GM19035 (cell line): ENCODE measurements at regions not wholly inside any gene's neighbourhood (a gene's known extent, or its start where the extent isn't known, plus 50 kb on each side); places are given as distances from the start of the nearest gene placed in this dataset.

Experiments used
- ATAC-seq: cut with Tn5 transposase; IDR thresholded peaks from one replicate; pipeline ENCODE4 v1.9.1; 2021; ENCODE audit not compliant: unreplicated experiment

DNA sequence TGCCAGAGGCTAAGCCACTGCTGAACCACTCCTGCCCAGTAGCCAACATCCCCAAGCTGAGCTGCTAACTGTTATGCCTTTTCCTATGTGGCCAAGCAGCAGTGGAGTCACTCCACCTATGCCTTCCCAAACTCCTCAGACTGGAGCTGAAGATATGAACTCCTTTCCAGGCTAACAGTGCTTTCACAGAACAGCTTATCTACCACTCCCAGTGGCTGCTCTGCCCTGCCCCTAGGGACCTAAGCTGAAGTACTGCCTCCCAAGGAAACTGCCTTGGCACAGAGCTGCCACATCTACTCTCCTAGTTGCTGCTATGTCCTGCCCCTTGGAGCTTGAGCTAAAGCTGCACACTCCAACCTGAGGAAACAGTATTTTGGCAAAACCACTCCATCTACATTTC is 275.9 kb downstream of the RBM43 start:
- no peak for ATAC-seq

DNA sequence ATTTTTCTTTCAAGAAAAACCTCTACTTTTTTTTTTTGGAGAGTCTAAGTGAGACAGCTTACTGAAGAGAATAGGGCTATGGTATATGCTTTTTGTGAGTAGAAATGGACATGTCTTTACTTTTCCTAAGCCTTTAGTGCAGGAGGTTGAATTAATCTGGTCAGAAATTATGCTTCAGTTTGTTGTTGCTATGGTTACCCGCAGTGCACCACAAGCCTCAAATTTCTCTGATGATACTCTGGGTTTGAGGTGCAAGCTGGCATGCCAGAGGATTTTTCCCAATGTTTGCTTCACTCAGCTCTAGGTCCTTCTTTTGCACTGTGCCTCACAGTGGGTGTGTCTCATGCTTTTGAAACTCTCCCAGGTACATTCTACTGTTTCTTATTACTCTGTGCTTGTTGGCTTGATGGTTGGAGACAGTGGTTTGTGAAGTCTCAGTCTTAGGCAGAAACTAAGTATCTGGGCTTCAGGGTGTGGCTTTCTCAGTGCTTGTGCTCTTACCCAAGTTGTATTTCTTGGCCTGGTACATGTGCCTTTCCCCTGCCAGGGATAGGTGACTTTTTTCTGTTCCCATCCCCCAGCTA is 278.3 kb downstream of the RBM43 start:
- no peak for ATAC-seq

DNA sequence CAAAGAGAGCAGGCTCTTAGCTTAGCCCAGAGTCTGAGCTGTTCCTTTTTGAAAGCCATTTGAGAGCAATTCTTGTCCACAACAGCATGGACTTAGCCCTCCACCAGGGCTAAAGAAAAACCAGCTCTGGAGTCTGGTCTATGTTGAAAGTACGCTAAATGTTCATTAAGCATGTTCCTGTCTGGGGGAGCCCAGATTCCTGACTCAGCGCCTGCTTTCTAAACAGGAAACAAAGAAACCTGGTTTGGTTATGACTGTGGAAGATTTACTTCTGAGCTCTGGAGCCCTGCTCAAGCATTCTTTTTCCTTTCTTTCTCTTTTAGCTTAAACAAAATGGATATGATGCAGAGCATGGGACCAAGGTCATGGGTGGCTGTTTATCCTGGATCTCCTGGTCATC is 279.8 kb downstream of the RBM43 start:
- ATAC-seq = no peak

DNA sequence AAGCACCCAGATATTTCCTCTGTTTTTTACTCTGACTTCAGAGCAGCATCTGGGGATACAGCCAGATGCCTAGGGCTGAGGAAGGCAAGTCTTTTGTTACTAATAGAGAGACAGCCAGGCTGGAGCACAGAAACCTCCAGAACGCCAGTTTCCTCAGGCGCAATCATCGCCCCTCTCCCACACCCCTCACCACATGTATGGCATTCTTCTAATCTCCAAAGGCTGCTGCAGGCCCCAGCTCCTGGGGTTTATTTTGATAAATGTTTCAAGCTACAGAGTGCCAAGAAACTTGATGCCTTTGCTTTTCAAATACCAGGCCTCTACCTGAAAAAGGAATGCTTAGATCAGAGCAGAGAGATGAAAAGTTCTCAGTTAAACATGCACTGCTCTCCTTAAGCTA is 283.6 kb downstream of the RBM43 start:
- ATAC-seq = no peak

DNA sequence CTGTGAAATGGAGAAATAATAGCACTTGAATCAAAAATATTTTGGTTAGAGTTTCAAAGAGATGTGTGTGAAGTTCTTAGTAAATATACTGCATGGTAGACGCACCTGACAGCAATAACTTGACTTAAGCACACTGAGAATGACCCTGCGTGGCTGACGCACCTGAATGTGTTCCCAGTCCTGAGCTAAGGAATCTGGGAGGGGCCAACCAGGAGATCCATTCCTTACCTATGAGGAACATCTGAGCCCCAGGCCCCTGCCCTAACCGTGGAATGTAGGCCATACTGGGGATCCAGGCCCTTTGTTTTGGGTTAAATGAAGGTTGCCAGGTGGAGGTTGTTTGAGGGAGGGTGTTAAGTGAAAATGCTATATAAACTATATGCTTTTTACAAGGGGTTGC is 284.4 kb downstream of the RBM43 start:
- no peak for ATAC-seq

DNA sequence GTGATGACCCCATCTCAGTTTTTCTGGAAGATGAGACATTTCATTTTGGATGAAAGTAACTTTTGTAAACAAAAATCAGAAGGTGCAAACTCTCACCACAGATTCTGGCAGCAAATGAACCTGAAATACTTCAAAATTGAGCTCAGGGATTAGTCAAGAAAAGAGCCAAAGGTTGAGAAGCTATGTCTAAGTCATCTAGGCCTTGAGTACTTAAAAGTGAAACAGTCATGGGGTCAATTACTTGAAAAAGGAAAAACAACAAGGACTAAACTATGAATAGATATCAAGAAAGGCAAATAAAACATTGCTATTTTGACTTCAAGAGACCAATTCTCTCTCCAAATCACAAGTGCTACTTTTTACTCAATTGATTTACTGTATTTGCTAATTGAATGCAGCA is 285.1 kb downstream of the RBM43 start:
- ATAC-seq = no peak

DNA sequence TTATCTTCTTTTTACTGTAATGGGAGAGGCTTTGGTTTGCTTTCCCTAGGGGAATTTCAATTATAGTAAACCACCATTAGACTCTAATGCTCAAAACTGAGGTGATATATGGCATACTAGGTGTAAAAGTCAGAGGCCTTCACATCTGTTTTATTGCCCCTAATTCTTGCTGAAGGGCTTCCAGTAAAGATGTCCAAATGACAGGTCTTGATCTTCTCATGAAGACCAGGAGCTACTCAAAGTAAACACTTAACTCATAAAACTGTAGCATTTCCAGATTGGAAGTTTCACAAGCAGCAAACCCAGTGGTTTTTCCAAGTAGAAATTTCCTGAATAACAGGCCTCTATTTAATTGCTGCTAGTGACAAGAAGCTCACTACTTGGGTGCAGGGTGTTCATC is 286.8 kb downstream of the RBM43 start:
- no peak for ATAC-seq

DNA sequence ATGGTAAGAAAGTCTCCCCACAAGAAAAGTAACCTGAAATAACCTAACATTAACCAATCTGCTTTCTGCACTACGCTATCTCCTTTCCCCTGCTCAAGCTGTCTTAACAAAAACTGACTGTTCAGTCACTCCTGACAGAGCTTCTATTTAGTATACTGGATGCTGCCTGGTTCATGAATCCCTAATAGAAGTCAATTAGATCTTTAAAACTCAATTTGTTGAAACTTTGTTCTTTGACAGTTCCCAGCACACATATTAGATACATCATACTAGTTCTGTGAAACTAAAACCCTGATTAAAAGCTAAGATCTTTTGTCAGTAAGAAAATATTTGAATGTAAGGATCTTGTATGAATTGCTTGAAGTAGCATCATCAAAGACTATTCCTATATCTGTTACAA is 287.4 kb downstream of the RBM43 start:
- no peak for ATAC-seq

DNA sequence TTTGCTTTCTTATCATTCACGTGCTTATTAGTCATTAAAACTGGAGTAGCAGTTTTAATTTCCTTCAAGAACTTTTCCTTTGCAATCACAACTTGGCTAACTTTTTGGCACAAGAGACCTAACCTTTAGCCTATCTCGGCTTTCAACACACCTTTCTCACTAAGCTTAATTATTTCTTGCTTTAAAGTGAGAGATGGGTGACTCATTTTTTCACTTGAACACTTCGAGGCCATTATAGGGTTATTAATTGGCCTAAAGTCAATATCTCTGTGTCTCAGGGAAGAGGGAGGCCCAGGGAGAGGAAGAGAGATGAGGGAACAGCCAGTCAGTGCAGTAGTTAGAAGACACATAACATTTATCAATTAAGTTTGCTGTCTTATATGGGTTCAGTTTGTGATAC is 289.8 kb downstream of the RBM43 start:
- ATAC-seq = no peak

DNA sequence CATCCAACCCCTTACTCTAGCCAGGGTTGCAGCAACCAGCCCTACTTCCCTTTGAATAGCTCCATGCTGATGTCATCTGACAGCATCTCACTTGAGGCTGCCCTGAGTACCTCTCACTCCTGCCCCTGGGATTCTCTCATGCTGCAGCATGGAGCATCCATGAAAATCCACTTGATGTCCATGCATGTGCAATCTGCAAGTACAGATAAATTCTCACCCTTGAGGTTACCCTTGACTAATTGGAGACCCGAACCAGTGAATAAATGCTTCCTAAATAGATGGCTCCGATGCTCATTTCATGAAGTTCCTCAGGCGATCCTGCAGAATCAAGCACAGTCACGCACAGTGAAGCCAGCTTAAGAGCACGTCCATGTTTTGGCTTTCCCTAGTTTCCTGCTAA is 298.3 kb downstream of the RBM43 start:
- ATAC-seq = no peak

DNA sequence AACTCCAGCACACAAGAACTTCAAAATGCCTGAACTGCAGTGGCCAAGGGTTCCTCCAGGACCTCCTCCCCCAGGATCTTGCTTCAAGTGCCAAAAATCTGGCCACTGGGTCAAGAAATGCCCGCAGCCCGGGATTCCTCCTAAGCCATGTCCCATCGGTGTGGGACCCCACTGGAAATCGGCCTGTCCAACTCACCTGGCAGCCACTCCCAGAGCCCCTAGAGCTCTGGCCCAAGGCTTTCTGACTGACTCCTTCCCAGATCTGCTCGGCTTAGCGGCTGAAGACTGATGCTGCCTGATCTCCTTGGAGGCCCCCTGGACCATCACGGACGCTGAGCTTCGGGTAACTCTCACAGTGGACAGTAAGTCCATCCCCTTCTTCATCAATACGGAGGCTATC is 306.4 kb downstream of the RBM43 start:
- ATAC-seq = no peak

DNA sequence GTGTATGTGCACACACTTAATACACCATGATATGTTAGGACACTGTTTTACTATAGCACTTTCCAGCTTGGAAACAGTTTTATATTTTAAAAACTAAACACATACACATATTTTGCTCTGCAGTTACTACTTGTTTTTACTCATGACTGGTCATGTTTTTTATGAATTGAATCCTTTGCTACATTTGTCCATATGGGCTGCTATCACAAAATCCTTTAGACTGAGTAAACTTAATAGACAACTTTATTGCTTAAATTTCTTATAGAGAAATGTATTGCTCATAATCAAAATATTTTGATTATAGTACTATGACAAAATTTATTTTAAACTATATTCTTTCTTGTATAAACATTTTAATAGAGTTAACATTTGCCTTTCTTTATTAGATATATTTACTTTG is 314.8 kb downstream of the RBM43 start:
- ATAC-seq = no peak

DNA sequence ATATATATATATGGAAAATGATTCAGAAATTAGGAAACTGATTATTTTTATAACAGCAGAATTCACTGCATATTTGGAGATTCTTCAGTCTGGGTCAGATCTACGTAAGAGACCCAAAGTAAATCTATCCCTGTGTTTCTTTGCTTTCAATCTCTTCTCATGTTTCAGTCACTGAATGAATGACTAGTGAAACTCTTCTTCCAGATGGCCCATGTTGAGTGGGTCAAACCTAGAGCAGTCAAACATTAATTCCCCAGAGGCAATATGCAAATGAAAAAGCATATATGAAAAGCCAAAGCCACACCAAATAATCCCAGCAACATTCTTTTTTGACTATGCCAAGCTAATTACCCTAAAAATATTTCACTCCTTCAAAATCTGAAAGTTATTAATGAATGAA is 317.3 kb downstream of the RBM43 start:
- ATAC-seq = no peak

DNA sequence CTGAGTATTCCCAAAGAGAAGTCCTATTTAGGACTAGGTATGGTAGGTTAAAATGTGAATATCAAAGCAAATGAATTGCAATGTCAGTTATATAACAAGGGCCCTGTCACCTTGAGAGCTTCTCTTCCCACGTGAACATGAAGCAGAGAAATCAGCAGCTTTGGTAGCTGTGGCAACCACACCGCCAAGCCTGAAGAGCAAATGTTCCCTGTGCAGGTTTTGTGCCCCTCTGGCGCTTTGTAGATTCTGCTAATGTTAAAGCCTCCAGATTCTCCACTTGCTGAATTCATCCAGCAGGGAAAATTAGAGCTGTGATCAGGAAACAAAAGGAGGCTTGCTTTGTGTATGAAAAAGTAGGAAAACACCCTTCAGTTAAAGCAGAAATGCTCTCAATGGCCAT is 322.6 kb downstream of the RBM43 start:
- ATAC-seq = no peak

DNA sequence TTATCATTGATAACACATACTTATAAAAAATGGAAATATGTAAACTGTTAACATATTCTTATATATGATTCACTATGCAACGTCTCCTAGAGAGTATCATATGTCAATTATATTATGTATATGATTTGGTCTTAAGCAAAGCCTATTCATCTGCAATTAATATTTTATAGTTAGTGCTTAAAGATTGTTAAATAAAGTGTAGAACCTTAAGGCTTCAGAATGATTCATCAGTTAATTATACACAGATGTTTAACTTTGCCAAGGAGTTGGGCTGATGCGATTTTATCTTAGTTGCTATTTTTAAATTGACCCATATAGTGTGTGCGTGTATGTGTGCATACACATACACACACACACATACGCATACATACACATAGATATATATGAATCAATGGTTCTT is 323.1 kb downstream of the RBM43 start:
- no peak for ATAC-seq

DNA sequence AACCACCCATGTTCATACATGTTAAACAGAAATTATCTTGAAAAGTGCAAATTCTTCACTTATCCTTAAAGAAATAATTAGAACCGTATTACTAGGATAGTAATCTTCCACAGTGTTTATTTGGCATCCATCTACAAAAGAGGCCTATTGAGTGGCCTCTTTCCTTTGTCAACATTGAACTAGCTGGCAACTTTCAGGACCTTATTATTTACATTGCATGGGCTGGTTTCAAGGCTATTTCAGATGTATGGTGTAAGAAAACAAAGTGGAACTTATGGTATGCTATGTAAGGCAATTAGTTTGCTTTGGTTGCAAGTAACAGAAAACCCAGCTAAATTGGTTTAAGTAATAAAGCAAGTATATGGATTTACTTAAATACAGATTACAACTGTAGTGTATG is 324.6 kb downstream of the RBM43 start:
- ATAC-seq = no peak

DNA sequence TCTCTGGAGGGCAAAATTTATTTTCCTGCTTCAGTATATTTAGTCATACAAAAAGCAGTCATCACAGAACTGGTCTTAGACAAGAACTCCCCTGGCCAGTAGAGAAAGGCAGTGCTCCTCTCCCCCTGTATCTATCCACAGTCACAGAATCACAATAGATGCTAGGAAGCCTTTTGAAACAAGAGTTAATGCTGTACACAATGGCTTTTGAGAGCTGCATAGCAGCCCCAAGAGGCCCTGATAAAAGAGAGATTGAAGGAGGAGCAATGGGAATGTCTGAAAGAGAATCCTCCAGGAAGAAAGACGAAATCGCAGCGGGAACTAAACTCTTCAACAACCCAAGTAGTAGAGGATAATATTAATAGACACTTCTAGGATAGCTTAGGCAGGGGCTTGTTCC is 330.2 kb downstream of the RBM43 start:
- ATAC-seq = no peak

DNA sequence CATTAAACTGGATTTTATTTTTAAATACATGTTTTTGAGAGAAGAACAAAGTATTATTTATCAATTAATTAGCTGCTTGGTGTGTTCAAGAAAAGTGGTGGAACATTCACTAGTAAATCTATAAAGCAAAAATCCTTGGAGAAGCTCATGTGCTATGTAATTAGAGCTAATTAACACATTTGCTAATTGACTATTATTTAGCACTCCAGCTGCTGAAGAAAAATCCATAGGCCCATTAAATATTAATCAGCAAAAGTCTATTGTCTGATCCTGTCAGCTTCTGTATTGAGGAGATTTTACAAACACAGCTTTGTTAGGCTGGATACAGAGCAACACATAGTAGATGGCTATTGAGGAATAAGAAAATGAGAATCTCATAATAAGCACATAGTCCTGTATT is 336.1 kb downstream of the RBM43 start:
- no peak for ATAC-seq

DNA sequence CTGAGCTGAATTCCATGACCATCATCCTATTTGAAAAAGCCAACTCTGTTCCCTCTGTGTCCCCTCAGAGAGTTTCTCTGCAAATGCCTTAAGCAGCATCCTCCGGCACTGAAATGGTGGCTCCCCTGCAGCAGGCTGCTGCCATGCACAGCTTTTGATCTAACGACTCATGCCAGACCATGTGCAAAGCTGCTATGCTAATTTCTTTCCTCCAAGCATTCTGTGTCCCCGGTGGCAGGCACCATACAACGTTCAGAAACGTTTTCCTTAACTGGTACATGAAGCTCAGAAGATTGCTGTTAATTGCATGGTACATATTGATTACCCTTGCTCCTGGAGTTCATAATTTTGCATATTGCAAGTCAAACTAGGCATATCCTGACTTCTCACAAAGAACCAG is 336.8 kb downstream of the RBM43 start:
- no peak for ATAC-seq

DNA sequence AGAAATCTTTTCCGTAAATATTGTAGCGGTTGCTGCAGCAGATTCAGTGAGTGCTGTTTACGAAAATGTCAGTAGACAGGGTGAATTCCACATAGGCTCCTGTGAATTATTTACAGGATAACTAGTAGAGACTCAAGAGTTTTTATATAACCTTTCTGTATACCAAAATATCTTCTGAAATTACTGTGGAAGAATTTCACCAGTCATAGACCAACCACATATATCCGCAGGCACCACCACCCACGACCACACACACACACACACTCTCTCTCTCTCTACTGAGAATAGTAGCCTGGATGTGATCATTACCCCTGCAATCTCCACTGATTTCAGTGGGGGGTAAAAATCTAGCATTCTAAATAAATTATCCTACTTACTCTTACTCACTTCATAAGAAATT is 341.8 kb downstream of the RBM43 start:
- no peak for ATAC-seq

DNA sequence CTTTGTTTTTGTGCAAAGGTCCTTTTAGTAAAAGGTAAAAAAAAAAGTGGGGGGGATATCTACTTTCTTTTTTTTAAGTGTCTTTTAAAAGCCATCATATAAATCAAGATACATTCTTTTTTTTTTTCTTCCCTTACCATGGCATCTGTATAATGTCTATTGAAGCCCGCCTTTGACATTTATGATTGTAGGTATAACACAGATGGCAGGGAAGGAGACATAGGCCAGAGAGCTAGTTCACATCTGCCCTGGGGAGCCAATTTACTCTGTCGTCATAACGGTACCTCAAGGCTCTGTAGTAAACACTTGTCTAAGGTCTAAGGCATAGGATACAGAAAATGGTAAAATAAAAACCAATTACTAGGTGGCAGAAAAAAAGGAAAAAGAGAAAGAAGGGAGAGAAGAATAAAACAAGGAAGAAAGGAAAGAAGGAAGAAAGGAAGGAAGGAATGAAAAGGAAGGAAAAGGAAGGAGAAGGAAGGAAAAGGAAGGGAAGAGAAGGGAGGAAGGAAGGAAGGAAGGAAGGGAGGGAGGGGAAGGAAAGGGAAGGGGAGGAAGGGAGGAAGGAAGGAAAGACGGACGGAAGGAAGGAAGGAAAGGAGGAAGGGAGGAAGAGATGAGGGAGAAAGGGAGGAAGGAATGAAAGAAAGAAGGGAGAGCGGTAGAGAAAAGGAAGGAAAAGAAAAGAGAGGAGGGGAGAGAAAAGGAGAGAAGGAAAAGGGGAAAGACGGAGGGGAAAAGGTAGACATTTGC is 343.5 kb downstream of the RBM43 start:
- no peak for ATAC-seq

DNA sequence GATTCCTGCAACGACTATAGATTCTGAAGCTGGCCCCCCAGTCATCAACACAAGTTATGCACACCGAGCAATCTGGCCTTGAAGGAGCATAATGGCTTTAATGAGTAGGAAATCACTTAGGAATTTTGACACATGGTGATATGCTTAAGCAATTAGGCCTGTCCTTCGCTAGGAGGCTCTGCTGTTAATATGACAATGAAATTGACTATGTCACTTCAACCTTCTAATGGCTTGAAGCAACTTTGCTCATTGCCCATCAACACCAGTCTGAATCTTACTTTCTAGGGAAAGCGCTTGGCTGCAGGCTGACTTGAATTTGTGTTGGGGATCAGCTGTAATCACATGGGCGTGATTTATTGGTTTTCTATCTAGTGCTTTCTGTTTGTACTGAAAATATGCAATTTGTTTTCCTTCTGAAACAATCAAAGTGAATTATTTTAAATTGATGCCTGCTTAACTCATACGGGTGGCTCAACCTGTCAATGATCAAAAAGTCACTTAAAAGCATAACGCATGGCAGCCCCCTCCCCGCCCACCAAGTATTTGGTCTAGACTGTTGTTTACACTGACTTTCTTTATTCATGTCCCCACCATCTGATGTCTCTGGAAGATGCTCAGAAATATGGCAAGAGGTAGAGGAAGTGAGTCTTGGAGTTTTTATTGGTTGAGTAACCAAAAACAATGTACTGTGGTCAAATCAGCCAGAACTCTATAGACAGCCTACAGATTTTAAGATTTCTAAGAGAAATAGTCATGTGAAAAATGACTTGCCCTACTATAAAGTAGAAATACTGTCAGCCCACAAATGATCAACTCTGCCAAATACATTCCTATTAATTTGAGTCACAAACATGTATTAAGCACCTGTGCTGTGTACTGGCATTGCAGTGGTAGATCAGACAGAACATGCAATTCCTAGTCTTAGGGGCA is 344.9 kb downstream of the RBM43 start:
- ATAC-seq = no peak
